H1 (cell line): ENCODE measurements at regions not wholly inside any gene's neighbourhood (a gene's known extent, or its start where the extent isn't known, plus 50 kb on each side); places are given as distances from the start of the nearest gene placed in this dataset.

Experiments used
- CTCF ChIA-PET: fragments of 300-600 bp; sonication (Branson Sonifier 250); formaldehyde crosslinking; loops from one replicate; lab custom pipeline; 2021; ENCODE audit not compliant: partially characterized antibody; lab: Charles Lee
- POLR2A ChIA-PET: fragments of 300-600 bp; sonication (Branson Sonifier 250); formaldehyde crosslinking; loops from one replicate; lab custom pipeline; 2021; ENCODE audit warnings: inconsistent platforms; ENCODE audit not compliant: partially characterized antibody; lab: Charles Lee
- DNase-seq, 2 experiments: peaks; one replicate each; pipeline versions ENCODE4 v3.0.0 to v3.0.0-alpha.2; 2010 to 2022; ENCODE audit warnings: low spot score in 2 of 2, low read depth in 1 of 2, mixed read lengths in 1 of 2
- FAIRE-seq: peaks from 2 replicates; lab custom pipeline; 2011; peaks lifted over from hg19 to GRCh38; lab: Jason Lieb, UNC
- H2AFZ ChIP-seq: 2 replicates; pipeline ENCODE4 v1.8.1; 2012; ENCODE audit warnings: low read length, inconsistent platforms
- H2AK5ac ChIP-seq: 2 replicates; pipeline ENCODE4 v1.6.1; 2013; ENCODE audit warnings: low read depth, low read length
- H2BK120ac ChIP-seq: replicated peaks from 2 replicates; pipeline ENCODE3; 2013; ENCODE audit warnings: low read depth, low read length, inconsistent platforms
- H2BK12ac ChIP-seq: 2 replicates; pipeline ENCODE4 v1.6.1; 2013; ENCODE audit warnings: low read depth, low read length
- H2BK15ac ChIP-seq: 2 replicates; pipeline ENCODE4 v1.6.1; 2013; ENCODE audit warnings: low read length
- H2BK20ac ChIP-seq: 2 replicates; pipeline ENCODE4 v1.6.1; 2013; ENCODE audit warnings: low read length
- H2BK5ac ChIP-seq: 2 replicates; pipeline ENCODE4 v1.6.1; 2013; ENCODE audit warnings: low read depth, low read length
- H3K14ac ChIP-seq: 2 replicates; pipeline ENCODE4 v1.6.1; 2013; ENCODE audit warnings: inconsistent platforms; ENCODE audit not compliant: insufficient read length
- H3K18ac ChIP-seq: 2 replicates; pipeline ENCODE4 v1.6.1; 2013; ENCODE audit warnings: low read length; ENCODE audit errors: extremely low read depth
- H3K23ac ChIP-seq: 2 replicates; pipeline ENCODE4 v1.6.1; 2013; ENCODE audit warnings: inconsistent platforms; ENCODE audit not compliant: insufficient read length
- H3K23me2 ChIP-seq: 2 replicates; pipeline ENCODE4 v1.6.1; 2013; ENCODE audit warnings: low read depth, low read length
- H3K27ac ChIP-seq: 2 replicates; pipeline ENCODE4 v1.6.1; 2011; ENCODE audit warnings: low read depth, low read length, inconsistent platforms
- H3K27me3 ChIP-seq, 4 experiments: replicated peaks in 1 of 4; 1 replicate in 1 of 4; 2 replicates in 3 of 4; pipeline versions ENCODE4 v1.6.1 to v1.8.1; 2011 to 2013; ENCODE audit warnings: low read length in 3 of 4, mild to moderate bottlenecking in 3 of 4, inconsistent platforms in 2 of 4, mixed read lengths in 2 of 4, moderate library complexity in 1 of 4; ENCODE audit not compliant: control insufficient read depth in 3 of 4, insufficient read depth in 3 of 4; ENCODE audit errors: extremely low read depth in 1 of 4
- H3K36me3 ChIP-seq, 4 experiments: 2 replicates each; pipeline versions ENCODE4 v1.6.1 to v1.8.1; 2011 to 2013; ENCODE audit warnings: mild to moderate bottlenecking in 4 of 4, low read length in 3 of 4, moderate library complexity in 2 of 4, control low read depth in 1 of 4, inconsistent platforms in 1 of 4; ENCODE audit not compliant: insufficient read depth in 4 of 4, control insufficient read depth in 2 of 4
- H3K4ac ChIP-seq: replicated peaks from 2 replicates; pipeline ENCODE3; 2013; ENCODE audit warnings: low read length, low read depth, mixed read lengths, inconsistent platforms; ENCODE audit not compliant: insufficient read length
- H3K4me1 ChIP-seq, 4 experiments: replicated peaks in 1 of 4; 1 replicate in 1 of 4; 2 replicates in 3 of 4; pipeline versions ENCODE4 v1.6.1 to v1.8.1; 2011 to 2013; ENCODE audit warnings: low read length in 3 of 4, inconsistent platforms in 2 of 4, mixed read lengths in 1 of 4; ENCODE audit not compliant: insufficient read depth in 4 of 4, control insufficient read depth in 3 of 4
- H3K4me2 ChIP-seq, 2 experiments: 2 replicates each; pipeline versions ENCODE4 v1.6.1 to v1.8.1; 2011 to 2013; ENCODE audit warnings: low read depth in 2 of 2, low read length in 2 of 2, control low read depth in 1 of 2, inconsistent platforms in 1 of 2, mild to moderate bottlenecking in 1 of 2; ENCODE audit not compliant: insufficient read depth in 1 of 2
- H3K4me3 ChIP-seq, 4 experiments: fragments of 200-600, 300-600 bp in 1 of 4; sonication (generic), shearing (Covaris generic), sonication (Bioruptor Twin) in 1 of 4; 2 replicates each; pipeline versions ENCODE4 v1.5.1 to v1.8.1; 2011 to 2016; ENCODE audit warnings: low read length in 4 of 4, low read depth in 3 of 4, control low read depth in 2 of 4, inconsistent platforms in 2 of 4, mild to moderate bottlenecking in 2 of 4, mixed read lengths in 1 of 4, moderate library complexity in 1 of 4; ENCODE audit not compliant: insufficient read depth in 2 of 4; ENCODE audit errors: extremely low read depth in 1 of 4
- H3K56ac ChIP-seq: replicated peaks from 2 replicates; pipeline ENCODE3; 2013; ENCODE audit warnings: low read depth, mild to moderate bottlenecking, mixed read lengths, low read length, inconsistent platforms; ENCODE audit not compliant: insufficient read length
- H3K79me1 ChIP-seq: 2 replicates; pipeline ENCODE4 v1.6.1; 2013; ENCODE audit warnings: low read depth, low read length, control low read depth
- H3K79me2 ChIP-seq, 2 experiments: 2 replicates each; pipeline versions ENCODE4 v1.6.1 to v1.8.1; 2012 to 2013; ENCODE audit warnings: low read length in 2 of 2, mild to moderate bottlenecking in 2 of 2, inconsistent platforms in 1 of 2; ENCODE audit not compliant: insufficient read depth in 2 of 2, control insufficient read depth in 1 of 2
- H3K9ac ChIP-seq, 4 experiments: replicated peaks in 1 of 4; 1 replicate in 1 of 4; 2 replicates in 3 of 4; pipeline versions ENCODE4 v1.6.1 to v1.8.1; 2011 to 2013; ENCODE audit warnings: low read depth in 3 of 4, low read length in 3 of 4, control low read depth in 2 of 4, mild to moderate bottlenecking in 2 of 4, moderate library complexity in 2 of 4, inconsistent platforms in 1 of 4; ENCODE audit errors: extremely low read depth in 1 of 4
- H3K9me3 ChIP-seq, 2 experiments: 2 replicates each; pipeline versions ENCODE4 v1.6.1 to v1.8.1; 2012 to 2013; ENCODE audit warnings: mild to moderate bottlenecking in 2 of 2, moderate library complexity in 2 of 2, control low read depth in 1 of 2, inconsistent platforms in 1 of 2, low read depth in 1 of 2, low read length in 1 of 2, mixed read lengths in 1 of 2; ENCODE audit not compliant: insufficient read depth in 2 of 2
- H4K20me1 ChIP-seq, 2 experiments: replicated peaks in 1 of 2; 2 replicates each; pipeline versions ENCODE3 to v1.8.1; 2011 to 2013; ENCODE audit warnings: inconsistent platforms in 2 of 2, low read length in 2 of 2, mild to moderate bottlenecking in 1 of 2; ENCODE audit not compliant: insufficient read depth in 2 of 2, control insufficient read depth in 1 of 2
- H4K5ac ChIP-seq: 2 replicates; pipeline ENCODE4 v1.6.1; 2013; ENCODE audit warnings: low read length, low read depth, mixed read lengths, inconsistent platforms; ENCODE audit not compliant: insufficient read length
- H4K8ac ChIP-seq: 2 replicates; pipeline ENCODE4 v1.8.0; 2013; ENCODE audit warnings: mild to moderate bottlenecking, moderate library complexity, low read length, inconsistent platforms; ENCODE audit not compliant: insufficient read depth; ENCODE audit errors: extremely low read depth
- H4K91ac ChIP-seq: replicated peaks from 2 replicates; pipeline ENCODE3; 2013; ENCODE audit warnings: low read length, mixed read lengths, inconsistent platforms; ENCODE audit not compliant: insufficient read length
- CHD1 ChIP-seq: IDR thresholded peaks from 2 replicates; pipeline ENCODE4 v1.6.1; 2012; ENCODE audit warnings: low read depth, low read length, improper control_type of control experiment
- GTF2F1 ChIP-seq: IDR thresholded peaks from 2 replicates; pipeline ENCODE4 v1.6.1; 2012; ENCODE audit warnings: low read depth, low read length, improper control_type of control experiment, borderline replicate concordance
- HDAC2 ChIP-seq, 2 experiments: fragments of 300-600 bp in 1 of 2; sonication (generic) in 1 of 2; IDR thresholded peaks; 2 replicates each; pipeline ENCODE4 v1.6.1; 2011 to 2012; ENCODE audit warnings: low read depth in 2 of 2, low read length in 2 of 2, mild to moderate bottlenecking in 2 of 2, moderate library complexity in 2 of 2, borderline replicate concordance in 1 of 2, inconsistent platforms in 1 of 2
- MAX ChIP-seq: IDR thresholded peaks from 2 replicates; pipeline ENCODE4 v1.6.1; 2012; ENCODE audit warnings: inconsistent platforms
- RFX5 ChIP-seq: IDR thresholded peaks from 2 replicates; pipeline ENCODE4 v1.6.1; 2011; ENCODE audit warnings: low read depth, low read length, improper control_type of control experiment, borderline replicate concordance
- SIN3A ChIP-seq, 2 experiments: IDR thresholded peaks in 1 of 2; conservative IDR thresholded peaks in 1 of 2; 2 replicates each; pipeline ENCODE4 v1.6.1; 2011 to 2012; ENCODE audit warnings: low read length in 2 of 2, improper control_type of control experiment in 1 of 2, low read depth in 1 of 2, mild to moderate bottlenecking in 1 of 2
- SP4 ChIP-seq: IDR thresholded peaks from 2 replicates; pipeline ENCODE4 v1.6.1; 2012; ENCODE audit warnings: low read length, inconsistent platforms
- SUZ12 ChIP-seq: fragments of 200-600 bp; sonication (generic); IDR thresholded peaks from 2 replicates; pipeline ENCODE4 v1.6.1; 2012; ENCODE audit warnings: mild to moderate bottlenecking, inconsistent platforms, low read length, moderate library complexity, mixed read lengths
- TBP ChIP-seq: IDR thresholded peaks from 2 replicates; pipeline ENCODE4 v1.6.1; 2011; ENCODE audit warnings: low read depth, low read length, improper control_type of control experiment
- TEAD4 ChIP-seq: IDR thresholded peaks from 2 replicates; pipeline ENCODE4 v1.6.1; 2012; ENCODE audit warnings: low read depth, low read length, inconsistent platforms, mixed read lengths
- USF2 ChIP-seq: IDR thresholded peaks from 2 replicates; pipeline ENCODE4 v1.6.1; 2011; ENCODE audit warnings: low read length, improper control_type of control experiment
- WGBS, 2 experiments: shearing (Covaris generic) in 1 of 2; methylation state at CpG; one replicate each; pipeline versions ENCODE4 v1.1.6 to v1.1.7; 2013 to 2015; ENCODE audit warnings: low lambda C conversion rate in 2 of 2, mixed read lengths in 2 of 2, inconsistent platforms in 1 of 2, low coverage in 1 of 2, missing lambda C conversion rate in 1 of 2; ENCODE audit not compliant: insufficient replicate concordance in 2 of 2, insufficient coverage in 1 of 2, insufficient read length in 1 of 2; ENCODE audit errors: extremely low coverage in 1 of 2, missing lambda C conversion rate in 1 of 2; 5-methylcytosine and 5-hydroxymethylcytosine counted together

GRCh38 chr6:56860475-56860874 is 94.4 kb upstream of the BEND6 start:
- POLR2A ChIA-PET: no interaction called here
- TF ChIP-seq TBP (no peak), CHD1 (no peak), SUZ12 (no peak), MAX (no peak), SP4 (no peak), GTF2F1 (no peak), SIN3A (conservative IDR thresholded peaks at IDR 0.05 in 1 of 2, IDR thresholded peaks at IDR 0.05 in 1 of 2; ENCODE audit: low read depth in 1 of 2, low read length in 2 of 2) (no peak), RFX5 (no peak), USF2 (no peak), HDAC2 (IDR thresholded peaks at IDR 0.05; ENCODE audit: borderline replicate concordance in 1 of 2, low read depth in 2 of 2, low read length in 2 of 2) (no peak), TEAD4 (no peak)
- 65% methylated on average over 4 of the region's 4 CpGs; no CpG with 5 or more reads in 1 of the 2 experiments for WGBS, 2 experiments

More at GRCh38 chr6:56860475-56860874, 94.4 kb upstream of the BEND6 start:
- Histone ChIP-seq H3K79me2 (no peaks in the 10 kb centered on the region), H3K27me3 (no peaks in the 10 kb centered on the region), H2BK5ac (no peak overlapping the region), H2AFZ (no peak overlapping the region), H3K9ac (no peak overlapping the region), H3K23me2 (no peaks in the 10 kb centered on the region; the same call in 1 of the 2 replicates), H2BK15ac (no peak overlapping the region), H2BK120ac (no peak overlapping the region), H3K14ac (no peak overlapping the region), H4K8ac (no peak overlapping the region), H4K91ac (no peak overlapping the region), H3K36me3 (no peaks in the 10 kb centered on the region; a peak in 1 of 8 replicates), H3K56ac (no peak overlapping the region), H2AK5ac (no peak overlapping the region), H3K4me2 (no peak overlapping the region), H4K5ac (no peak overlapping the region), H2BK20ac (no peak overlapping the region), H3K23ac (no peak overlapping the region), H3K79me1 (no peaks in the 10 kb centered on the region), H3K4me1 (peaks cover 0 to 4% (median 0%) of the 10 kb centered on the region in 4 experiments; a peak in 2 of 7 replicates), H4K20me1 (no peaks in the 10 kb centered on the region), H3K4ac (no peak overlapping the region), H3K18ac (no peak overlapping the region), H3K4me3 (no peak overlapping the region), H3K9me3 (no peaks in the 10 kb centered on the region), H2BK12ac (no peak overlapping the region), H3K27ac (no peak overlapping the region)
- no peak for DNase-seq
- CTCF ChIA-PET: interaction anchor here (0.5 to 1.7 kb wide), 2 partner anchors 9 to 140 kb away, joined by 4 to 9 read pairs; no protein-coding TSS in a partner anchor
- FAIRE-seq: no peak
